Stimulated activated memory B cell treated with anti-CD40 and anti-IgM and Interleukin-4, amounts not matched to agents 10 μg/mL and 1 μg/mL and 100 μg/mL, for 72 hours (primary cell): ENCODE measurements at regions not wholly inside any gene's neighbourhood (a gene's known extent, or its start where the extent isn't known, plus 50 kb on each side); places are given as distances from the start of the nearest gene placed in this dataset.
"Not testable (repeated sequence)": the region's sequence is repeated elsewhere in the genome, so short reads cannot be mapped to it uniquely, and the experiment has no call there.

ENCODE experiments used
- ATAC-seq: fragments of 150-1000 bp; cut with Tn5 transposase; 2 replicates; pipeline ENCODE4 v1.10.0; 2021
- H3K27ac Mint-ChIP-seq: one replicate; pipeline ENCODE4 v1.8.0; 2022; ENCODE audit warnings: mild to moderate bottlenecking, mixed read lengths
- H3K27me3 Mint-ChIP-seq: one replicate; pipeline ENCODE4 v1.8.0; 2022; ENCODE audit warnings: mixed read lengths
- H3K36me3 Mint-ChIP-seq: one replicate; pipeline ENCODE4 v1.8.0; 2022; ENCODE audit warnings: mixed read lengths
- H3K4me1 Mint-ChIP-seq: one replicate; pipeline ENCODE4 v1.8.0; 2022; ENCODE audit warnings: mixed read lengths
- H3K4me3 Mint-ChIP-seq: one replicate; pipeline ENCODE4 v1.8.0; 2022; ENCODE audit warnings: mild to moderate bottlenecking, moderate library complexity, mixed read lengths
- H3K9me3 Mint-ChIP-seq: one replicate; pipeline ENCODE4 v1.8.0; 2022; ENCODE audit warnings: mixed read lengths

DNA sequence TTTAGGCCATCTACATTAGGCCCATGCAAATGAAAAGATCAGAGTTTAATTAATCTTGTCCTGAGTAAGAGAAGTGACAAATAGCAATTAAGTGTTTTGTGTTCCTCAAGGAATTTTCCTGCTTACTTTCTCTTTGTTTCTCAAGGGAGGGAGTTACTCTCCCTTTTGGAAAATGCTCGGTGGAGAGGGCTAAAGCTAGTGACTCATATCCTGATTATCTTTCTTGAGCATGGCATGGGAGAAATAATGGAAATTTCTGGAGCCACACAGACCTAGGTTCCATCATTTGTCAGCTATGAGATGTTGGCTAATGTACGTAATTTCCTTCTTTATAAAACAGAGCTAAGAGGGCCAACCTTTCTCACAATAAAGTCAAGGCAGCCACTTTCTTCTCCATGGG, 177.1 kb downstream of the ETAA1 start:
- no peak for ATAC-seq
- Mint-ChIP-seq H3K9me3 (no peaks in the 10 kb centered on the region), H3K36me3 (no peaks in the 10 kb centered on the region), H3K27ac (no peak overlapping the region), H3K4me3 (no peak overlapping the region), H3K27me3 (no peaks in the 10 kb centered on the region), H3K4me1 (no peaks in the 10 kb centered on the region)

DNA sequence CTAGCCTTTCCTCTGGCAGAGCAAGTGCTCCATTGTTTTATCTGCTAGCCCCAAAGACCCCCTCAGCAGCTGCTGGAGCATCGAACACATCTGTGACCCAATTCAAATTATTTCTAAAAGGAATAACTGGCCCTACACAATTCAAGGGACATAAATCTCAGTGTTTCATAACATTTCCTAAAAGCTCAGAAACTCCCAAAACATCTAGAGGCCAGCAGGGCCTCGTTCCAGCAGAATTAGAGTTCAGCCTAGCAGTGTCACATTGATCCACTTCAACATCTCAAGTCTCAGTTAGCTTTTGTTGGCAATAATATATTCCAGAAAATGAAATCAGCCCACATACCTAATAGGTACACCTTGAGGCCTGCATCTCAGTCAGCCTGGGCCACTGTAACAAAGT, 179.1 kb downstream of the ETAA1 start:
- H3K36me3 Mint-ChIP-seq = no peaks in the 10 kb centered on the region
- ATAC-seq = no peak
- H3K4me3 Mint-ChIP-seq = no peak overlapping the region
- H3K27ac Mint-ChIP-seq = no peak overlapping the region
- no peaks in the 10 kb centered on the region for H3K4me1 Mint-ChIP-seq
- no peaks in the 10 kb centered on the region for H3K27me3 Mint-ChIP-seq
- H3K9me3 Mint-ChIP-seq = no peaks in the 10 kb centered on the region

DNA sequence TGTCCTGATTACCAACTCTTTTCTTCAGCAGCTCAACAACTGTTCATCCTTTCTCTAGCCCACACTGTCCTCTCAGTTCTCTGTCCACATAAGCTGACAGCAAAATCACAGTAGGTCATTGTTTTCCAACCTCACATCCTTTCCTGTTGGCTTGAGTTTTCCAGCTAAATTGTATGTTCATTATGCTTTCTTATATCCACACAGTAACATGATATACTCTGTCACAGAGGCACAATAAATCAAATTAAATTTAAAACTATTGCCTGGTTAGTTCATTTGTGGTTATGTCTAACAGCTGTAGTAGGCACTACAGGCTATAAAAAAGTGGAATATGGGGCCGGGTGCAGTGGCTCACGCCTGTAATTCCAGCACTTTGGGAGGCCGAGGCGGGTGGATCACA, 179.9 kb downstream of the ETAA1 start:
- H3K36me3 Mint-ChIP-seq = no peaks in the 10 kb centered on the region
- H3K27me3 Mint-ChIP-seq = no peaks in the 10 kb centered on the region
- no peak overlapping the region for H3K4me3 Mint-ChIP-seq
- no peaks in the 10 kb centered on the region for H3K9me3 Mint-ChIP-seq
- no peak for ATAC-seq
- no peak overlapping the region for H3K27ac Mint-ChIP-seq
- H3K4me1 Mint-ChIP-seq = no peaks in the 10 kb centered on the region

DNA sequence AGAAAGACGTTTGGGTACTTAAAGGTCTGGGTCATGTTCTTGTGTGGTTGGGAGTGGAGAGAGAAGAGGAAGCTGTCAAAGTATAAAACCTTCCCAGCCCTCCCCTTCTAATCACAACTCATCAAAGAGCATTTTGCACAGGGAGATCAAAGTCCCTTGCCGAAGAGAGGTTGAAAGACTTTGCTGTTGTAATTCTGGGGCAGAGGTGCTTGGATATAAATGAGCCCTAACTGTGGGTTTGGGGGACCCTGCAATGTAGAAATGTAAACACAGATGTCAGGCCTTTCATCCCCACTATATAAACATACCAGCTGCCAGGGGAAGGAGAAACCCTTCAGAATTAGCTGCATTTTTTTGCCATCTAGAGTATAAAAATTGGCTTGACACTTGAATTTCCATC, 182.1 kb downstream of the ETAA1 start:
- H3K4me3 Mint-ChIP-seq = no peak overlapping the region
- H3K27ac Mint-ChIP-seq = no peak overlapping the region
- no peaks in the 10 kb centered on the region for H3K36me3 Mint-ChIP-seq
- no peaks in the 10 kb centered on the region for H3K4me1 Mint-ChIP-seq
- no peaks in the 10 kb centered on the region for H3K27me3 Mint-ChIP-seq
- H3K9me3 Mint-ChIP-seq = no peaks in the 10 kb centered on the region
- no peak for ATAC-seq

DNA sequence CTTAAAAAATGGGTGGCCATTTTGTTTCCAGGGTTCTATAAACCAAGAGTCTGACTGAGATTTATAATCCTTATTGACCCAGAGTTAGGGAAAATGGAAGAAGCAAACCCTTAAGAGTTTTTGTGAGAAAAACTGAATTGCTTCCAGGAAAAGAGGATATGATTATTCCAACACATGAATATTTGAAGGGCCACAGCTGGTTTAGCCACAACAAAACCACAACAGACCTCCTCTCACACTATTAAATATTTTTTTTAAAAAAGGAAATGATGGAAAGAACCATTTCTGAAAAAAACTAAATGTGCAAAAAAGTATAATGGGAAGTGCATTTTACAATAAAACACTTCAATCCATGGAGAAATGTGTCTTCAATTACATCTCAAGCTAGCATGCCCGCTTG, 182.7 kb downstream of the ETAA1 start:
- Mint-ChIP-seq H3K9me3 (peaks cover 4% of the 10 kb centered on the region), H3K36me3 (no peaks in the 10 kb centered on the region), H3K4me1 (no peaks in the 10 kb centered on the region), H3K27me3 (no peaks in the 10 kb centered on the region), H3K4me3 (no peak overlapping the region), H3K27ac (no peak overlapping the region)
- ATAC-seq = no peak

DNA sequence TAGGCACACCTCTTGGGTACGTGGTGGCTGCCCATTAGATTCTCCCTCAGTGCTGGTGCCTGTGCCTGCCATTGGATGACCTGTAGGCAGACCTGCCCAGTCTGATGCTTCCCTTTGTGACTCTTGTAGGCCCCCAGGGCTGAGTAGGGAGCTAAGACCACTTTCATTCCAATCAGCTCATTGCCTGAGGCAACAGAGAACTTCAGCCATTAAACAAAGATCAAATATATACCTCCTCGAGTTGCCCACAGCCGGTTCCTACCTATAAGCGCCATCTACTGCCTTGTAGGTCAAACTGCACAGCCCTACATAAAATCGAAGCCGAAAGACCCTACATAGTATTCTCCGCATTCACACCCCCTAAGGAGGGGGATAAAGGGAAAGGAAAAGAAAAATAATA, 184.6 kb downstream of the ETAA1 start:
- H3K4me3 Mint-ChIP-seq = no peak overlapping the region
- no peak for ATAC-seq
- no peaks in the 10 kb centered on the region for H3K36me3 Mint-ChIP-seq
- no peaks in the 10 kb centered on the region for H3K4me1 Mint-ChIP-seq
- no peak overlapping the region for H3K27ac Mint-ChIP-seq
- H3K27me3 Mint-ChIP-seq = no peaks in the 10 kb centered on the region
- H3K9me3 Mint-ChIP-seq = peaks cover 20% of the 10 kb centered on the region

- Mint-ChIP-seq H3K27ac (no peak overlapping the region), H3K4me3 (no peak overlapping the region), H3K9me3 (peaks cover 20% of the 10 kb centered on the region), H3K27me3 (no peaks in the 10 kb centered on the region), H3K4me1 (no peaks in the 10 kb centered on the region), H3K36me3 (no peaks in the 10 kb centered on the region)
- ATAC-seq = no peak
Observed at GRCh38 chr2:67583185-67583584, 186.1 kb downstream of the ETAA1 start.

DNA sequence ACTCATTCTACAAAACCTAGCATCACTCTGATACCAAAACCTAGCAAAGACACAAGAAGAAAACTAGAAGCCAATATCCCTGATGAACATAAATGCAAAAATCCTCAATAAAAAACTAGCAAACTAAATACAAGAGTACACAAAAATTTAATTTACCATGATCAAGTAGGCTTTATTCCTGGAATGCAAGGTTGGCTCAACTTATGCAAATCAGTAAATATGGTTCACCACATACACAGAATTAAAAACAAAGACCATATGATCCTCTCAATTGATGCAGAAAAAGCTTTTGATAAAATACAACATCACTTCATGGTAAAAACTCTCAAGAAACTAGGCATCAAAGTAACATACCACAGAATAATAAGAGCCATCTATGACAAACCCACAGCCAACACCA, 188.3 kb downstream of the ETAA1 start:
- Mint-ChIP-seq H3K4me1 (no peaks in the 10 kb centered on the region), H3K9me3 (peaks cover 23% of the 10 kb centered on the region), H3K36me3 (no peaks in the 10 kb centered on the region), H3K27ac (no peak overlapping the region), H3K4me3 (no peak overlapping the region), H3K27me3 (no peaks in the 10 kb centered on the region)
- no peak for ATAC-seq

- H3K36me3 Mint-ChIP-seq, ATAC-seq, H3K4me3 Mint-ChIP-seq, H3K4me1 Mint-ChIP-seq, H3K27ac Mint-ChIP-seq, H3K27me3 Mint-ChIP-seq: not testable (repeated sequence)
- peaks cover 30% of the 10 kb centered on the region for H3K9me3 Mint-ChIP-seq
Observed at GRCh38 chr2:67589121-67589520, 192.0 kb downstream of the ETAA1 start.

DNA sequence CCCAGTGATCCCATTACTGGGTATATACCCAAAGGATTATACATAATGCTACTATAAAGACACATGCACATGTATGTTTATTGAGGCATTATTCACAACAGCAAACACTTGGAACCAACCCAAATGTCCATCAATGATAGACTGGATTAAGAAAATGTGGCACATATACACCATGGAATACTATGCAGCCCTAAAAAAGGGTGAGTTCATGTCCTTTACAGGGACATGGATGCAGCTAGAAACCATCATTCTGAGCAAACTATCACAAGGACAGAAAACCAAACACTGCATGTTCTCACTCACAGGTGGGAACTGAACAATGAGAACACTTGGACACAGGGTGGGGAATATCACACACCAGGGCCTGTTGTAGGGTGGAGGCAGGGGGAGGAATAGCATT, 197.4 kb downstream of the ETAA1 start:
- not testable (repeated sequence) for H3K4me1 Mint-ChIP-seq, H3K27ac Mint-ChIP-seq, ATAC-seq, H3K36me3 Mint-ChIP-seq, H3K4me3 Mint-ChIP-seq, H3K27me3 Mint-ChIP-seq
- peaks cover 28% of the 10 kb centered on the region for H3K9me3 Mint-ChIP-seq

GRCh38 chr2:67596871-67597270, 199.7 kb downstream of the ETAA1 start:
- no peaks in the 10 kb centered on the region for H3K27me3 Mint-ChIP-seq
- no peak overlapping the region for H3K4me3 Mint-ChIP-seq
- peaks cover 25% of the 10 kb centered on the region for H3K9me3 Mint-ChIP-seq

GRCh38 chr2:67599561-67599960, 202.4 kb downstream of the ETAA1 start:
- H3K27ac Mint-ChIP-seq = no peak overlapping the region
- H3K4me1 Mint-ChIP-seq = no peaks in the 10 kb centered on the region
- no peaks in the 10 kb centered on the region for H3K27me3 Mint-ChIP-seq
- peaks cover 16% of the 10 kb centered on the region for H3K9me3 Mint-ChIP-seq
- no peak overlapping the region for H3K4me3 Mint-ChIP-seq
- no peaks in the 10 kb centered on the region for H3K36me3 Mint-ChIP-seq
- no peak for ATAC-seq

More at GRCh38 chr2:67596871-67597270, 199.7 kb downstream of the ETAA1 start:
- no peaks in the 10 kb centered on the region for H3K36me3 Mint-ChIP-seq
- H3K27ac Mint-ChIP-seq = no peak overlapping the region
- ATAC-seq = no peak
- no peaks in the 10 kb centered on the region for H3K4me1 Mint-ChIP-seq

GRCh38 chr2:67600222-67600871, 203.2 kb downstream of the ETAA1 start:
- no peaks in the 10 kb centered on the region for H3K36me3 Mint-ChIP-seq
- H3K27me3 Mint-ChIP-seq = no peaks in the 10 kb centered on the region
- no peak overlapping the region for H3K4me3 Mint-ChIP-seq
- no peaks in the 10 kb centered on the region for H3K4me1 Mint-ChIP-seq
- no peak for ATAC-seq
- H3K27ac Mint-ChIP-seq = no peak overlapping the region
- peaks cover 14% of the 10 kb centered on the region for H3K9me3 Mint-ChIP-seq

DNA sequence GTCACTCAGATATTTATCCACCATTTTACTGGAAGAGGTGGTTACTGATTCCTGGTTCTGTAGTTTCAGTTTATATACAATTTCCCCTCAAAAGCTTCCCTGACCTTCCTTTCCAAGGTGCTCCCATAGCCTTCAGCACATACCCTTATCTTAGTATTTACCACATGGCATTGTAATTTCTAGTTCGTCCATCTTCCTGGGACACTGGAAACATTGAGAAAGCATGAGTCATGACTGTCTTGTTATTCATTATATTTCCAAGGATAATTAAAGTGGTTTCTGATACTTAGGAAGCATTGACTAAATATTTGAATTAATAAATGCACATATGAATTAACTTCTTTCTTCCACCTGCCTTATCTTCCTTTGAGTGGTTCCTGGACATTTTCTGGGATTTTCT, 203.8 kb downstream of the ETAA1 start:
- H3K27me3 Mint-ChIP-seq = no peaks in the 10 kb centered on the region
- H3K9me3 Mint-ChIP-seq = peaks cover 8% of the 10 kb centered on the region
- H3K4me1 Mint-ChIP-seq = no peaks in the 10 kb centered on the region
- no peak for ATAC-seq
- no peaks in the 10 kb centered on the region for H3K36me3 Mint-ChIP-seq
- H3K27ac Mint-ChIP-seq = no peak overlapping the region
- H3K4me3 Mint-ChIP-seq = no peak overlapping the region

GRCh38 chr2:67604360-67604759, 207.2 kb downstream of the ETAA1 start:
- peaks cover 2% of the 10 kb centered on the region for H3K9me3 Mint-ChIP-seq
- H3K4me1 Mint-ChIP-seq = no peaks in the 10 kb centered on the region

GRCh38 chr2:67612576-67613042, 215.5 kb downstream of the ETAA1 start:
- H3K4me1 Mint-ChIP-seq = no peaks in the 10 kb centered on the region
- no peak for ATAC-seq
- peaks cover 2% of the 10 kb centered on the region for H3K9me3 Mint-ChIP-seq
- H3K27ac Mint-ChIP-seq = no peak overlapping the region
- H3K36me3 Mint-ChIP-seq = no peaks in the 10 kb centered on the region
- H3K4me3 Mint-ChIP-seq = no peak overlapping the region
- no peaks in the 10 kb centered on the region for H3K27me3 Mint-ChIP-seq

More at GRCh38 chr2:67604360-67604759, 207.2 kb downstream of the ETAA1 start:
- no peak for ATAC-seq
- Mint-ChIP-seq H3K4me3 (no peak overlapping the region), H3K27ac (no peak overlapping the region), H3K36me3 (no peaks in the 10 kb centered on the region), H3K27me3 (no peaks in the 10 kb centered on the region)

DNA sequence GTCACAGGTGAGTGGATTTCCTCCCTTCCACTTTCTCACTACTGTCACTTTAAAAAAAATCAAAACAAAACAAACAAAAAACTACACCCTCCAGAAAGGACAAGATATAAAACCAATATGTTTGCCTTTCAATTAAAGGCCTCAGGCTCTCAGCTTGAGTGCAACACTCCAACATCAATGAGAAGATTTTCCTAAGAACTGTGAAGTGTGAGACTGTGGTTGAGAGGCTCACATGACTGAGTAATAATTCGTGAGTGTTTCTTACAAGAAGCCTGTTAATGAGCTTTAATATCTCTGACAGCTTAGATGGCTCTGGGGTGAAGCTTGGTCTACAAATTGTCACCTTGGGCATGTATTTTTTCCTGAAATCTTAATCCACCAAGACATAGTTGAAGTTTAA, 216.1 kb downstream of the ETAA1 start:
- ATAC-seq = no peak
- Mint-ChIP-seq H3K4me3 (no peak overlapping the region), H3K36me3 (no peaks in the 10 kb centered on the region), H3K9me3 (no peaks in the 10 kb centered on the region), H3K27me3 (no peaks in the 10 kb centered on the region), H3K27ac (no peak overlapping the region), H3K4me1 (no peaks in the 10 kb centered on the region)
